H9 (cell line): ENCODE measurements at regions not wholly inside any gene's neighbourhood (a gene's known extent, or its start where the extent isn't known, plus 50 kb on each side); places are given as distances from the start of the nearest gene placed in this dataset.

Experiments used
- DNase-seq: peaks from one replicate; pipeline ENCODE4 v3.0.0-alpha.2; 2017
- H2AFZ ChIP-seq: one replicate; pipeline ENCODE4 v1.6.1; 2013; ENCODE audit warnings: mild to moderate bottlenecking, low read length, control low read depth, moderate library complexity
- H2AK5ac ChIP-seq: 2 replicates; pipeline ENCODE4 v1.6.1; 2013; ENCODE audit warnings: low read length, control low read depth, mixed read lengths; ENCODE audit not compliant: insufficient read length
- H2BK120ac ChIP-seq: one replicate; pipeline ENCODE4 v1.6.1; 2013; ENCODE audit warnings: low read depth, mild to moderate bottlenecking, low read length, control low read depth, inconsistent platforms; ENCODE audit not compliant: poor library complexity, severe bottlenecking
- H2BK12ac ChIP-seq: 2 replicates; pipeline ENCODE4 v1.6.1; 2013; ENCODE audit warnings: low read length, control low read depth, mixed read lengths, low read depth; ENCODE audit not compliant: insufficient read length
- H2BK15ac ChIP-seq: 2 replicates; pipeline ENCODE4 v1.6.1; 2013; ENCODE audit warnings: low read depth, low read length, control low read depth
- H2BK20ac ChIP-seq: one replicate; pipeline ENCODE4 v1.6.1; 2013; ENCODE audit warnings: low read depth, mild to moderate bottlenecking, low read length, control low read depth, inconsistent platforms; ENCODE audit not compliant: poor library complexity, severe bottlenecking
- H2BK5ac ChIP-seq: 2 replicates; pipeline ENCODE4 v1.6.1; 2013; ENCODE audit warnings: low read length, control low read depth, mixed read lengths; ENCODE audit not compliant: insufficient read length
- H3K14ac ChIP-seq: 2 replicates; pipeline ENCODE4 v1.6.1; 2013; ENCODE audit warnings: low read length, control low read depth; ENCODE audit not compliant: insufficient read depth
- H3K18ac ChIP-seq: 2 replicates; pipeline ENCODE4 v1.6.1; 2013; ENCODE audit warnings: low read depth, mild to moderate bottlenecking, mixed read lengths, low read length, control low read depth; ENCODE audit not compliant: insufficient read length
- H3K23ac ChIP-seq: 2 replicates; pipeline ENCODE4 v1.6.1; 2013; ENCODE audit warnings: low read length, control low read depth, mixed read lengths, low read depth; ENCODE audit not compliant: insufficient read length
- H3K23me2 ChIP-seq: 2 replicates; pipeline ENCODE4 v1.6.1; 2013; ENCODE audit warnings: low read depth, mild to moderate bottlenecking, mixed read lengths, low read length, control low read depth; ENCODE audit not compliant: insufficient read length, poor library complexity, severe bottlenecking
- H3K27ac ChIP-seq: 2 replicates; pipeline ENCODE4 v1.5.1; 2013; ENCODE audit warnings: low read length, control low read depth, mixed read lengths, low read depth; ENCODE audit not compliant: insufficient read length
- H3K27me3 ChIP-seq: 2 replicates; pipeline ENCODE4 v1.6.1; 2013; ENCODE audit warnings: low read length, control low read depth, inconsistent platforms; ENCODE audit not compliant: insufficient read depth
- H3K4ac ChIP-seq: 2 replicates; pipeline ENCODE4 v1.6.1; 2013; ENCODE audit warnings: low read depth, mild to moderate bottlenecking, control low read depth, inconsistent platforms, low read length, moderate library complexity
- H3K4me1 ChIP-seq: 2 replicates; pipeline ENCODE4 v1.6.1; 2013; ENCODE audit warnings: low read length, control low read depth, inconsistent platforms; ENCODE audit not compliant: insufficient read depth
- H3K4me2 ChIP-seq: 2 replicates; pipeline ENCODE4 v1.6.1; 2013; ENCODE audit warnings: low read length, control low read depth, mixed read lengths; ENCODE audit not compliant: insufficient read length, insufficient read depth
- H3K56ac ChIP-seq: 2 replicates; pipeline ENCODE4 v1.6.1; 2013; ENCODE audit warnings: low read depth, mild to moderate bottlenecking, mixed read lengths, low read length, control low read depth; ENCODE audit not compliant: insufficient read length
- H3K79me1 ChIP-seq: 2 replicates; pipeline ENCODE4 v1.6.1; 2013; ENCODE audit warnings: low read depth, mild to moderate bottlenecking, moderate library complexity, low read length, control low read depth, inconsistent platforms; ENCODE audit not compliant: insufficient read depth, poor library complexity, severe bottlenecking
- H3K79me2 ChIP-seq: 2 replicates; pipeline ENCODE4 v1.6.1; 2013; ENCODE audit warnings: low read length, control low read depth, inconsistent platforms; ENCODE audit not compliant: insufficient read depth
- H3K9ac ChIP-seq: 2 replicates; pipeline ENCODE4 v1.6.1; 2013; ENCODE audit warnings: low read length, control low read depth, mixed read lengths; ENCODE audit not compliant: insufficient read length; ENCODE audit errors: extremely low read depth
- H3K9me3 ChIP-seq: one replicate; pipeline ENCODE4 v1.6.1; 2013; ENCODE audit warnings: low read depth, low read length, inconsistent platforms; ENCODE audit not compliant: control insufficient read depth
- H3T11ph ChIP-seq: one replicate; pipeline ENCODE4 v1.6.1; 2013; ENCODE audit warnings: mild to moderate bottlenecking, low read length, control low read depth, inconsistent platforms
- H4K20me1 ChIP-seq: one replicate; pipeline ENCODE4 v1.6.1; 2013; ENCODE audit not compliant: control insufficient read depth, insufficient read length, insufficient read depth
- H4K5ac ChIP-seq: 2 replicates; pipeline ENCODE4 v1.6.1; 2013; ENCODE audit warnings: low read depth, mild to moderate bottlenecking, mixed read lengths, low read length, control low read depth; ENCODE audit not compliant: insufficient read length
- H4K8ac ChIP-seq: replicated peaks from 2 replicates; pipeline ENCODE4 v1.6.1; 2013; ENCODE audit warnings: low read length, control low read depth, mixed read lengths, low read depth; ENCODE audit not compliant: insufficient read length
- H4K91ac ChIP-seq: 2 replicates; pipeline ENCODE4 v1.6.1; 2013; ENCODE audit warnings: low read depth, mild to moderate bottlenecking, moderate library complexity, mixed read lengths, low read length, control low read depth; ENCODE audit not compliant: insufficient read length
- H3K27ac Mint-ChIP-seq, 3 experiments: 2 replicates in 2 of 3; 3 replicates in 1 of 3; pipeline ENCODE4 v1.8.0; 2020 to 2021; ENCODE audit warnings: mixed read lengths in 3 of 3, mild to moderate bottlenecking in 1 of 3, moderate library complexity in 1 of 3
- H3K27me3 Mint-ChIP-seq: 2 replicates; pipeline ENCODE4 v1.8.0; 2021; ENCODE audit warnings: low read depth, mild to moderate bottlenecking, moderate library complexity, mixed read lengths
- H3K36me3 Mint-ChIP-seq, 3 experiments: 2 replicates in 2 of 3; 3 replicates in 1 of 3; pipeline ENCODE4 v1.8.0; 2020 to 2021; ENCODE audit warnings: low read depth in 3 of 3, mixed read lengths in 3 of 3; ENCODE audit not compliant: insufficient read depth in 1 of 3
- H3K4me1 Mint-ChIP-seq, 2 experiments: 2 replicates each; pipeline ENCODE4 v1.8.0; 2020; ENCODE audit warnings: mixed read lengths in 2 of 2
- H3K4me3 Mint-ChIP-seq, 2 experiments: 2 replicates in 1 of 2; 3 replicates in 1 of 2; pipeline ENCODE4 v1.8.0; 2020 to 2021; ENCODE audit warnings: mild to moderate bottlenecking in 2 of 2, mixed read lengths in 2 of 2, moderate library complexity in 1 of 2
- H3K9me3 Mint-ChIP-seq, 2 experiments: 2 replicates in 1 of 2; 3 replicates in 1 of 2; pipeline ENCODE4 v1.8.0; 2020; ENCODE audit warnings: mild to moderate bottlenecking in 2 of 2, mixed read lengths in 2 of 2, moderate library complexity in 1 of 2
- WGBS: extraction: QIAGEN DNeasy Blood & Tissue Kit; methylation state at CpG from one replicate; pipeline ENCODE4 v1.1.7; 2013; ENCODE audit warnings: missing lambda C conversion rate, low lambda C conversion rate, mixed read lengths; ENCODE audit not compliant: insufficient read length; ENCODE audit errors: extremely low coverage; 5-methylcytosine and 5-hydroxymethylcytosine counted together
- TF ChIP-seq, protein P1 (sequence below): fragments of 200-600 bp; sonication (generic); conservative IDR thresholded peaks from 3 replicates; pipeline ENCODE4 v1.8.0; 2021; ENCODE audit warnings: antibody characterized with exemption, mild to moderate bottlenecking

DNA sequence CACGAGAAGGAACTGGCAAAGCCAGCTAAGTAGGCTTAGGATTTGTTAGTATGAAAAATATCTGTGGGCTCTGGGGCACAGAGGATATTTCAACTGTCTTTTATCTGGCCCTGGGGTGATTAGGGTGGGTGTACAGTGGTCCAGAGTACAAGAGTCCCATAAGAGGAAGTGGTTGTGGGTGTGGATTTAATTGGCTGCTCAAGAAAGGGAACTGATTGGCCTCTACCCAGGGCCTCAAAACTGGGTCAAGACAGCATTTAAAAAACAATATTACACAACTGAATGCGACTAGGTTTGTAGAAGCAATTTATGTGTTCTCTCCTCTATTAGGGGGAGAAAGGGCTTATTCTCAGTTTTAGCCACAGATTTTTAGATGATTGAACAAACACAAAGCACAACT, 1353.4 kb upstream of the WWC1 start:
- Histone ChIP-seq H3K9ac (no peak overlapping the region), H3T11ph (no peak overlapping the region), H4K91ac (no peak overlapping the region), H2AFZ (no peak overlapping the region), H4K5ac (no peak overlapping the region), H2AK5ac (no peak overlapping the region), H3K18ac (no peak overlapping the region), H2BK15ac (no peak overlapping the region), H3K79me2 (no peaks in the 10 kb centered on the region), H2BK12ac (no peak overlapping the region), H3K4me1 (no peaks in the 10 kb centered on the region), H4K8ac (no peak overlapping the region), H3K14ac (no peak overlapping the region), H3K23me2 (no peaks in the 10 kb centered on the region), H4K20me1 (no peaks in the 10 kb centered on the region), H3K4me2 (no peak overlapping the region), H3K56ac (no peak overlapping the region), H3K79me1 (no peaks in the 10 kb centered on the region), H3K23ac (no peak overlapping the region), H3K27me3 (no peaks in the 10 kb centered on the region), H3K9me3 (no peaks in the 10 kb centered on the region), H3K27ac (no peak overlapping the region), H3K4ac (no peak overlapping the region), H2BK5ac (no peak overlapping the region), H2BK20ac (no peak overlapping the region), H2BK120ac (no peak overlapping the region)
- TF ChIP-seq, protein P1, sequence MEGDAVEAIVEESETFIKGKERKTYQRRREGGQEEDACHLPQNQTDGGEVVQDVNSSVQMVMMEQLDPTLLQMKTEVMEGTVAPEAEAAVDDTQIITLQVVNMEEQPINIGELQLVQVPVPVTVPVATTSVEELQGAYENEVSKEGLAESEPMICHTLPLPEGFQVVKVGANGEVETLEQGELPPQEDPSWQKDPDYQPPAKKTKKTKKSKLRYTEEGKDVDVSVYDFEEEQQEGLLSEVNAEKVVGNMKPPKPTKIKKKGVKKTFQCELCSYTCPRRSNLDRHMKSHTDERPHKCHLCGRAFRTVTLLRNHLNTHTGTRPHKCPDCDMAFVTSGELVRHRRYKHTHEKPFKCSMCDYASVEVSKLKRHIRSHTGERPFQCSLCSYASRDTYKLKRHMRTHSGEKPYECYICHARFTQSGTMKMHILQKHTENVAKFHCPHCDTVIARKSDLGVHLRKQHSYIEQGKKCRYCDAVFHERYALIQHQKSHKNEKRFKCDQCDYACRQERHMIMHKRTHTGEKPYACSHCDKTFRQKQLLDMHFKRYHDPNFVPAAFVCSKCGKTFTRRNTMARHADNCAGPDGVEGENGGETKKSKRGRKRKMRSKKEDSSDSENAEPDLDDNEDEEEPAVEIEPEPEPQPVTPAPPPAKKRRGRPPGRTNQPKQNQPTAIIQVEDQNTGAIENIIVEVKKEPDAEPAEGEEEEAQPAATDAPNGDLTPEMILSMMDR = no peak
- no peaks in the 10 kb centered on the region for H3K4me1 Mint-ChIP-seq
- WGBS = no CpG with 5 or more reads among the region's 2 CpGs
- no peak for DNase-seq
- H3K27me3 Mint-ChIP-seq = no peaks in the 10 kb centered on the region
- H3K9me3 Mint-ChIP-seq = peaks cover 7 to 16% of the 10 kb centered on the region in 2 experiments
- peak overlapping the region in 1 of 3 experiments; percentile 8; a peak in 1 of 7 replicates for H3K27ac Mint-ChIP-seq
- H3K4me3 Mint-ChIP-seq = no peak overlapping the region
- H3K36me3 Mint-ChIP-seq = peaks cover 4 to 17% (median 5%) of the 10 kb centered on the region in 3 experiments; a peak in 5 of 7 replicates
